Activated CD4-positive, CD25-positive, alpha-beta regulatory T cell (primary cell): ENCODE measurements at regions not wholly inside any gene's neighbourhood (a gene's known extent, or its start where the extent isn't known, plus 50 kb on each side); places are given as distances from the start of the nearest gene placed in this dataset.

Experiments
- DNase-seq, 4 experiments: peaks; one replicate each; lab custom pipeline; 2025; lab: John Stamatoyannopoulos, UW

- no peak for DNase-seq
Measured at GRCh38 chr4:123878976-123879375, 482.4 kb downstream of the SPRY1 start.

DNA sequence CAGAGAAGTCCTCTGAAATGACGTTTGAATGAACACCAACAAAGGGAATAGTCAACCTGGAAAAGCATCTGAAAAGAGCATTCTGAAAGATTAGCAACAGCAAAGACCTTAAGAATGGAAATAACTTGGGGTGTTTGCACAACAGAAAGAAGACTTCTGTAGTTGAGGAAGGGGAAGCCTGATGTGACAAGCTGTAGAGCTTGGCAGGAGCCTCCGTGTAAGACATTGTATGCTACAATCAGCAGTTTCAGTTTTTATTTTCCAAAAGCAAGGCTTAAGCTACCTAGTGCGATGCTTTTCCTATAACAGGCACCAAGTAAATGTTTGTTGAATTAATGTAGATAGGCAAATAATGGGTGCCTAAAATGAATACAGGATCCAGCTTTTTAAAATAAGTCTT lies 484.0 kb downstream of the SPRY1 start:
- no peak for DNase-seq

DNA sequence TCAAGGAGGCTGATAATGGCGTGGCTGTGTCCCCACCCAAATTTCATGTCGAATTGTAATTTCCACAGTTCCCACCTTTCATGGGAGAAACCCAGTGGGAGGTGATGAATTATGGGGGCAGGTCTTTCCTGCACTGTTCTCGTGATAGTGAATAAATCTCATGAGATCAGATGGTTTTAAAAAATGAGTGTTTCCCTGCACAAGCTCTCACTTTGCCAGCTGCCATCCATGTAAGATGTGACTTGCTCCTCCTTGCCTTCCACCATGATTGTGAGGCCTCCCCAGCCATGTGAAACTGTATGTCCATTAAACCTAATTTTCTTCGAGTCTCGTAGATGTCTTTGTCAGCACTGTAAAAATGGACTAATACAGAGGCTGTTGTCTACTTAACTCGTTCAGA lies 488.3 kb downstream of the SPRY1 start:
- DNase-seq = no peak

DNA sequence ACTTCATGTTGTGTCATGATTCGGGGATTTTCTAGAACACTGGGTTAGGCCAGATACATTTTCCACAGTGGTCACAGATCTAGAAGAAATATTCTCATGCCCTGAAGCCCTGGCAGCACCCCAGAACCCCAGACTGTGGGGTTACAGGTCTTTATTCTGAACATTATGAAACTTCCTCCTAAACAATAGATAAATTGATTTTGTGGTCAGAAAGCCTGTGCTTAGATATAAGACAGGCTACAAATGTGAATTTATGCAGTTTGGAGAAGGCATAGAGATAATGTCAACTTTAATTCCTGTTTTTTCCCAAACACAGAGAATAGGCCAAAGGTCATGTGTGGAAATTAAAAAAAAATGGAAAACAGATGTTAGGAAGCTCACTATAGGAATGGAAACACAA lies 492.9 kb downstream of the SPRY1 start:
- DNase-seq = no peak

DNA sequence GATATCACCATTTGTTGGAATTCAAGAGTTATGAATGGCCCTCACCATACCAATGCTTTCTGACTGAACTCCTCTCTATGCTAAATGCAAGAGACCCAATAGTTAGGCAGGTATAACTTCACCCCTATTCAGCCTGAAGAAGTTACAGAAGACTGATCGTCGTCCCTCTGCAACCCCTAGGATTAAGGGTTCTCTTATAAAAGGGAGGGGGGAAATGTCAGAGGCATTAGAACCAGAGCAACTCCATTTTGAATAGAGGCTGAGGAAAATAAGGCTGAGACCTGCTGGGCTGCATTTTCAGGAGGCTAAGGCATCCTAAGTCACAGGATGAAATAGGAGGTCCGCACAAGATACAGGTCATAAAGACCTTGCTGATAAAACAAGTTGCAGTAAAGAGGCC lies 494.3 kb downstream of the SPRY1 start:
- no peak for DNase-seq

GRCh38 chr4:123891881-123892280 lies 495.3 kb downstream of the SPRY1 start:
- no peak for DNase-seq

- no peak for DNase-seq
Measured at GRCh38 chr4:123892368-123892976, 495.9 kb downstream of the SPRY1 start.

GRCh38 chr4:123893011-123893981 lies 496.7 kb downstream of the SPRY1 start:
- DNase-seq = no peak

GRCh38 chr4:123896446-123897071 lies 500.0 kb downstream of the SPRY1 start:
- DNase-seq = no peak

GRCh38 chr4:123898946-123899666 lies 502.5 kb downstream of the SPRY1 start:
- no peak for DNase-seq

DNA sequence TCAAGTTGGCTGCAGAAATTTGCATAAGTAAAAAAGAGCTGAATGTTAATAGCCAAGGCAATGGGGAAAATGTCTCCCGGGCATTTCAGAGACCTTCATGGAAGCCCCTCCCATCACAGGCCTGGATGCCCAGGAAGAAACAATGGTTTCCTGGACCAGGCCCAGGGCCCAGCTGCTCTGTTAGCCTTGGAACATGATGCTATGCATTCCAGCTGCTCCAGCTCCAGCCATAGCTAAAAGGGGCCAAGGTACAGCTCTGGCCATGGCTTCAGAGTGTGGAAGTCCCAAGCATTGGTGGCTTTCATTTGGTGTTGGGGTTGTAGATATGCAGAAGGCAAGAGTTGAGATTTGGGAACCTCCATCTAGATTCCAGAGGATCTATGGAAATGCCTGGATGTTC lies 508.3 kb downstream of the SPRY1 start:
- no peak for DNase-seq

- DNase-seq = no peak
Measured at GRCh38 chr4:123913598-123913997, 517.0 kb downstream of the SPRY1 start.

DNA sequence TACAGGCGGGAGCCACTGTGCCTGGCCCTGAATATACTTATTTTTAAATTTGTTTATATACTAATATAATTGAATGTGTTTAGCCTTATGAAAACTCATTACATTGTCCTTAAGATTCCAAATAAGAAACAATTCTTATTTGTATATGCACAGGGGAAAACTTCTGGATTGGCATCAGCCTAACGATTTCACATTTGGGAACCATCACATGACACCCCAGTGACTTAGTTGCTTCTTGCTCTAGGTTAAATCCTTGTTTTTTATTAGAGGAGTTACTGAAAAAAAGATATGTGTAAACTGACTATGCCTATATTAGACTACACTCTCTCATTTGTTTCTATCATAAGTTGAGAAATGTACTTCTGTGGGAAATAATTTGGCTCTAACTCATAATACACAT lies 520.2 kb downstream of the SPRY1 start:
- DNase-seq = no peak

DNA sequence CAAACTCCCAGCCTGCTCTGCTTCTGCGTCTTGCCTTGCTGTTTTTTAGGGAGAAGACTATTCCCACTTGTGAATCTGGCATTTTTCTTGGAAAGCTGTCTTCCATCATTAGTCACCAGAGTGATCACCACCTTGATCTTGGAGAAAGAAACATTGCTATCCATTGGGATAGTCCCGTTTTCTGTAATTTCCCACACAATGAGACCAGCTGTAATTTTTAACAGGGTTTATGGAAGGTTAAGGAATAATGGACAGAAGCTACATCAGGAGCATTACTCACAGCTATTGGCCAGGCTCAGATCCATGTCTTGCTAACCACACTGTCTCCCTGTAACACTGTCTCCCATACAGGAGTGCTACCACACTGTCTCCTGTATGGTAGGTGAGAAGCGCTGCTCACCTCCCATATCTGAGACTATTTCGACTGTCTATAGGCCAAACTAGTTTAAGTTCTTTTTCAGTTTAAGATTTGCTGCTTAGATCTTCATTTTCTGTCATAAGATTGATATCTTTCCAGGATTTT lies 523.0 kb downstream of the SPRY1 start:
- no peak for DNase-seq

DNA sequence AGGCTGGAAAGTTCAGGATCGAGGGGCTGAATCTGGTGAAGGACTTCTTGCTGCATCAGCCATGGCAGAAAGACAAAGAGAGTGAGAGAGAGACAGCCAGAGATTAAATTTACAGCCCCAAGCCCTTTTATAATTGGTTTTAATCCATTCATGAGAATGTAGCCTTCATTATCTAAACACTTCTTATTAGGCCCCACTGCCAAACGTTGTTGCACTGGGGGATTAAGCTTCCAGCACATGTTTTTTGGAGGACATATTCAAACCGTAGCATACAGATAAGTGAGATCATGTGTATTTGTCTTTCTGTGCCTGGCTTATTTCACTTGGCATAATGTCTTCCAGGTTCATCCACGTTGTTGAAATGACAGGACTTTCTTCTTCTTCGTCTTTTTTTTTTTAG lies 524.7 kb downstream of the SPRY1 start:
- no peak for DNase-seq

GRCh38 chr4:123922847-123923246 lies 526.3 kb downstream of the SPRY1 start:
- no peak for DNase-seq

- DNase-seq = no peak
Measured at GRCh38 chr4:123924536-123924935, 527.9 kb downstream of the SPRY1 start.

DNA sequence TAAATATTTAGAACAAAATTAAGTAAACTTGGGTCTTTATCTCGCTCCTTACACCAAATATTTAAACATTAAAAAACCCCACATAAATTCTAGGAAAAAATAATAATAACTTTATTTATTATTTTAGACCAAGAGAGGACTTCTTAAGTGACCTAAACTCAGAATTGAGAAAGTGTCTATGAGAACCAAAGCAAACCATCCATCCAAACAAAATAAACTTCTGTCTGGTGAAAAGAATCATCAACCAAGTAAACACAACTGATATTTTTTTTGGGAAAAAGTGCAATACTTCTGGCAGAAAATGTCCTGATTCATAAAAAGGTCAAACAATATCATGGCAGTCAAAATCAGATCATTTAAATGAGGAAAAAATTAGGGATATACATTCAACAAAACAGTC lies 533.0 kb downstream of the SPRY1 start:
- no peak for DNase-seq

DNA sequence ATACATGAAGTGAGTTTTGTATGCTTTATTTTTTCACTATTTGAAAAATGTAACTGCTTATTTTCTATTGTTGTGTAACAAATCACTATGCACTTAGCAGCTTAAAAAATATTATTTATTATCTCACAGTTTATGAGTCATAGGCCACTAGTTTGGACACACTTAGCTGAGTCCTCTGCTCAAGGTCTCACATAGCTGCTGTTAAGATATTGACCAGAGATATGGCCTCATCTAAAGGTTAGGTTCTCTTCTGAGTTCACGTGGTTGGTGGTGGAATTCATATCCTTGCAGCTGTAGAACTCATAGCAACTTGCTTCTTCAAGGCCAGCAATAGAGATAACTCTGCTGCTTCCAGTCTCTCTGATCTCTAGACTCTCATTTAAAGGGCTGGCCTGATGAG lies 534.4 kb downstream of the SPRY1 start:
- no peak for DNase-seq

DNA sequence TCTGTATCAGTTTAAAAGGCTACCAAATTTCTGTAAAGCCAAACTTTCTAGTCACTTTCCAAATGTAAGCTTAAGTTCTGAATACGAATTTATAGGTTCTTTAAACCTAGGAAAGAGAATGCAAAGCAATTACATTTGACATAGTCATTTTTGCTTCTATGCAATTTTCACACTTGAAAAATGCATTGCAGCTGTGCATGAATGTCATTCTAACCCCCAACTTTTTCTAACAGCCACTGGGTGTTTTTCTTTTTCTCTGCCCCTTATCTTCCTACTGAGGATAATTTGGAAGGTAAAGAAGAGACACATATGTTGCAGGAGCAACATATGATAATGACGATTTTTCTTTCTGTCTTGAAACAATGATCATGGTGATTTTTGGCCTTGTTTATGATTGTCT lies 537.5 kb downstream of the SPRY1 start:
- DNase-seq = no peak

DNA sequence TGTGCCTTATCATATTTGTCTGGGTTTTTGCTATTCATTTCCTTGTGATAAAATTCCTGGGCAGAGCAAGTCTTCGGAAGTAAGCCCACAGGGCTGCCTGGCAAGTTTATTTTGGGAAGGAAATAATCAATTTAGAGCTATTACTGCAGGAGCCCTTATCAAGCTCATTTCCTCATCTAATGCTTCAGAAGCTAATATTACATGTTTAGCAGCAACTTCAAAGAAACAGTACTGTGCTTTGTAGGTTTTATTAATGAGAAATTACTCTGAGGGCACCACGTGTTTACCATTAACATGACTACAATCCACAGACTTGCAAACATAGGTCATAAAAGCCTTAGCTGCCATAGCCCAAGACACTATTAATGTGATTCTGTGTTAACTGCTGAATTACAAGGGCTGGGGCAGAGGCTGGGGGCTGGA lies 540.0 kb downstream of the SPRY1 start:
- no peak for DNase-seq

GRCh38 chr4:123937581-123937980 lies 541.0 kb downstream of the SPRY1 start:
- no peak for DNase-seq
